Esophagus (tissue), 2 donors: ENCODE measurements at regions not wholly inside any gene's neighbourhood (a gene's known extent, or its start where the extent isn't known, plus 50 kb on each side); places are given as distances from the start of the nearest gene placed in this dataset.

Experiments used
- H3K27ac ChIP-seq, 2 donors: one replicate each; pipeline ENCODE4 v1.5.1; 2013; ENCODE audit warnings: low read depth in 2 of 2, mild to moderate bottlenecking in 2 of 2, inconsistent platforms in 1 of 2, low read length in 1 of 2, moderate library complexity in 1 of 2
- H3K27me3 ChIP-seq, 2 donors: one replicate each; pipeline ENCODE4 v1.6.1; 2013; ENCODE audit warnings: low read length in 2 of 2, control low read depth in 1 of 2, mild to moderate bottlenecking in 1 of 2; ENCODE audit not compliant: insufficient read depth in 2 of 2, control insufficient read depth in 1 of 2
- H3K36me3 ChIP-seq, 2 donors: one replicate each; pipeline ENCODE4 v1.6.1; 2013; ENCODE audit warnings: low read length in 1 of 2; ENCODE audit not compliant: control insufficient read depth in 2 of 2, insufficient read depth in 2 of 2
- H3K4me1 ChIP-seq, 2 donors: one replicate each; pipeline ENCODE4 v1.6.1; 2013; ENCODE audit warnings: low read length in 1 of 2; ENCODE audit not compliant: control insufficient read depth in 2 of 2, insufficient read depth in 2 of 2
- H3K4me3 ChIP-seq, 2 donors: one replicate each; pipeline ENCODE4 v1.5.1; 2013; ENCODE audit warnings: low read length in 2 of 2, mild to moderate bottlenecking in 2 of 2, low read depth in 1 of 2, moderate library complexity in 1 of 2
- H3K9me3 ChIP-seq, 2 donors: one replicate each; pipeline ENCODE4 v1.6.1; 2013; ENCODE audit warnings: mild to moderate bottlenecking in 2 of 2, low read depth in 1 of 2, low read length in 1 of 2, moderate library complexity in 1 of 2; ENCODE audit not compliant: control insufficient read depth in 2 of 2, insufficient read depth in 1 of 2
- WGBS, 2 donors: extraction: QIAGEN DNeasy Blood & Tissue Kit; methylation state at CpG; one replicate each; pipeline ENCODE4 v1.1.7; 2013; 5-methylcytosine and 5-hydroxymethylcytosine counted together
- donor health status: healthy with polysubstance abuse.
- donor health status: Bipolar disorder and iron deficiency.

DNA sequence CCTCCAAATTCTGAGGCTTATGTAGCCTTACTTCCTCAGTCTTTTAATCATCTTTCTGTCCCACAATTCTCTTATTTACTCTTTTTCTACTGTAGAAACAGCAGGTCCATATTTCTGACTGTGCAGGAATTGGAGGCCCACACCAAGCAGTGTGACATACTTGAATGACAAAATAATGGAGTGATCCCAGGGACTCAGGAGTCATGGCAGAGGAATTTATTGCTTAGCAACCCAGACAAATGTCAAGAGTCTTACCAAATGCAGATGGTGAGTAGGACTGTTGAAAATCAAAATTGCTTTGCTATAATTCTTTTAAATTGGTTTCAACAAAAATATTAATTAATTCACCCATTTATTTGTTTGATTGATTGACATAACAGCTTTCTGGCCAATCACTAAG, 59.9 kb downstream of the HTR1B start:
- H3K4me1 ChIP-seq: no peaks in the 10 kb centered on the region
- H3K4me3 ChIP-seq: no peak overlapping the region
- no peaks in the 10 kb centered on the region for H3K36me3 ChIP-seq
- no peak overlapping the region for H3K27ac ChIP-seq
- H3K27me3 ChIP-seq: no peaks in the 10 kb centered on the region
- no peaks in the 10 kb centered on the region for H3K9me3 ChIP-seq

DNA sequence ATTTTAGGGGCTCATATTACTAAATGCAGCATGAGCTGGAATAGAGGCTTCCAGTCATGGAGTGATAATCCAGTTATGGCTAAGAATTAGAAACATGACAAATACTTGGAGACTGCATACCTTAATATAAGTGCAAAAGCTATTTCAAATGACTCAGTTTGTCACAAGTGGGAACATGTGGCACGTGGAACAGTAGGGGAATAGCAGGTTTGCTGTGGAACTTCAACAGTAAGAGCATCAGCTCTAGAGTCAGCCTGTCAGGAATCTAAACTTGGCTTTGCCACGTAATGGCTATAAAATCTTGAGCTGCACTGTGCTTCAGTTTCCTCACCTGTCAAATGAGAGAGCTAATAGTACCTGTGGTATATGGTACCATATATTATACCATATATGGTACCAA, 62.1 kb downstream of the HTR1B start:
- Histone ChIP-seq H3K9me3 (no peaks in the 10 kb centered on the region), H3K27me3 (no peaks in the 10 kb centered on the region), H3K36me3 (no peaks in the 10 kb centered on the region), H3K4me3 (no peak overlapping the region), H3K4me1 (no peaks in the 10 kb centered on the region), H3K27ac (no peak overlapping the region)
- WGBS, 2 donors: 72 to 80% methylated on average over 2 of the region's 2 CpGs

DNA sequence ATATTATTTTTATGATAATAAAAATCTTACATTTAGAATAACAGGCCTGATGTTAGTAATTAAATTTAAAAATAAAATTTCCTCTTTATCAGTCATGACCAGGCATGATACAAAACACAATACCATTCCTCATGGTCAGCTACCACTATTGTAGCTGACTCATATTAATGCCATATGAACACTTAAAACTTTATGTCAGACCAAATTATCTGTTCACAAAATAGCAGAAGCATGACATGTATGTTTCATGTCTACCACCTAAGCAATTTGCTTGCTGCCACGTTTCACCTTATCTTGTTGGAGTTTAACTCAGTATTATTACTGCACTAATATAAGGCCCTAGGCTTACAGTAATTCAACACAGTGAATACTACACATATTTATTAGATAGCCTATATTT, 65.7 kb downstream of the HTR1B start:
- H3K4me1 ChIP-seq: no peaks in the 10 kb centered on the region
- WGBS, 2 donors: 63 to 71% methylated on average over 1 of the region's 1 CpG
- H3K27ac ChIP-seq: no peak overlapping the region
- H3K36me3 ChIP-seq: no peaks in the 10 kb centered on the region
- H3K27me3 ChIP-seq: no peaks in the 10 kb centered on the region
- H3K9me3 ChIP-seq: no peaks in the 10 kb centered on the region
- H3K4me3 ChIP-seq: no peak overlapping the region

DNA sequence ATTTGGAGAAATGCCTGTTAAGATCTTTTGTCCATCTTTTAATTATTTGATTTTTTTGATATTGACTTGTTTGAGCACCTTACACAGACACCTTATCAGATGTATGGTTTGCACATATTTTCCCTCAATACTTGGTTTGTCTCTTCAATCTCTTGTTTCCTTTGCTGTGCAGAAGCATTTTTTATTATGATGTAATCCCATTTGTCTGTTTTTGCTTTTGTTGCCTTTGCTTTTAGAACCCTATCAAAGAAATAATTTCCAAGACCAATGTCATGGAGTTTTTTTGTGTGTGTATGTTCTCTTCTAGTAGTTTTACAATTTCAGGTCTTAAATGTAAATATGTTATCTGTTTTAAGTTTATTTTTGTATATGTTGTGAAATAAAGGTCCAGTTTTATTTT, 73.9 kb downstream of the HTR1B start:
- no peaks in the 10 kb centered on the region for H3K36me3 ChIP-seq
- no peak overlapping the region for H3K4me3 ChIP-seq
- no peaks in the 10 kb centered on the region for H3K9me3 ChIP-seq
- H3K27me3 ChIP-seq: no peaks in the 10 kb centered on the region
- no peak overlapping the region for H3K27ac ChIP-seq
- no peaks in the 10 kb centered on the region for H3K4me1 ChIP-seq

DNA sequence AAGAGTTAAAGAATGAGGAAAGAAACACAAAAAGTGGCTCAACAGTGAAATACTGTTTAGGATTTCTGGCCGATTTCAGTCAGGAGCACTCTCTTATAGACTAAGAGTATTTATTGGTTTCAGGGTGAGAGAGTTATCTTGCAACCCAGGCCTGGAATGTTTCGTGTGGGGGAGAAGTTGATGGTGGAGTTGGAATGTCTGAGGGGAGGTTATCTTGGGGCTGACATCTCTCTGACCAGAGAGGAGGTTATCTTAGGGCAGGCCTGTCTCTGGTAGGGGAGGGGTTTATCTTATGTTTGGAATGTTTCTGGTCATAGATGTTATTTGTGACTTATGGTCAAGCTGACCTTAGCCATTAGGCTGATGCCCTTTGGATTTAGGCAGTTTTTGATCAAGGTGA, 80.3 kb downstream of the HTR1B start:
- no peak overlapping the region for H3K27ac ChIP-seq
- H3K9me3 ChIP-seq: no peaks in the 10 kb centered on the region
- no peaks in the 10 kb centered on the region for H3K36me3 ChIP-seq
- no peak overlapping the region for H3K4me3 ChIP-seq
- WGBS, 2 donors: 50 to 54% methylated on average over 2 of the region's 2 CpGs
- H3K4me1 ChIP-seq: no peaks in the 10 kb centered on the region
- H3K27me3 ChIP-seq: no peaks in the 10 kb centered on the region

DNA sequence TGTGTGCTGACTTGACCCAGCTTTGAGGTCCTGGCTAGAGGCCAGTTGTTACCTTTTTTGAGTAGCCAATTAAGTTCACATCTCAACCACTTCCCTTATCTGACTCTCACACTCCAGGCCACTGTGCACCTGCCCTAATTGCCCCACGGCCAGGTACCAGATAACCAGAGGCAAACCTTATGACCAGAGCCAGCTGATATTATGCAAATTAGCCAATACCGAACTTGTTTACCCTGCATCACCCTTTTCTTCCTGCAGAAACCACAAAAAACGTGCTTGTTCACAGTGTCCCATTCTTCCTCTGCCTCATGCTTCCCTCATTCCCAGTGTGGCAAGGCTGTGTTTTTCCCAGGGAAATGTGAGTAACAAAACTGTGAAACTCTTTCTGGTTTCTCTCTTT, 89.3 kb downstream of the HTR1B start:
- no peaks in the 10 kb centered on the region for H3K36me3 ChIP-seq
- H3K4me3 ChIP-seq: no peak overlapping the region
- no peaks in the 10 kb centered on the region for H3K27me3 ChIP-seq
- H3K27ac ChIP-seq: no peak overlapping the region
- WGBS, 2 donors: 33 to 49% methylated on average over 3 of the region's 3 CpGs
- no peaks in the 10 kb centered on the region for H3K4me1 ChIP-seq
- no peaks in the 10 kb centered on the region for H3K9me3 ChIP-seq

DNA sequence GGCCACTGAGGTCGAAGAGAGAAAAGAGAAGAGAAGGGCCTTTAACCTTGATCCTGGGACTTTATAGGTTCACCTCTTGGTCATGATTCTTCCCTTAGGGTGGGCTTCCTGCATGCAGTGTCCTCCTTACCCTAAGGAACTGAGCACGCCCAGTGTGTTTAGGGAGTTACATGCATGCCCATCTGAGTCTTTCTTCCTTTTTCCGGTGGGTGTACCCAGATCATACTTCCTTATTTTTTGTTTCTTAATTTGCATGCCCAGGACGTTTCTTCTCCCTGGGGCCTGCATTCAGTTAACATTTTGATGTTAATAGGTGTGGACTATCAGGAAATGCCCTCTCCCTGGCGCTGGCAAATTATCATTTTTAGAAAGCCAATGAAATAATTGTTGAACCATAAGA, 91.5 kb downstream of the HTR1B start:
- no peaks in the 10 kb centered on the region for H3K27me3 ChIP-seq
- H3K4me1 ChIP-seq: no peaks in the 10 kb centered on the region
- H3K9me3 ChIP-seq: no peaks in the 10 kb centered on the region
- WGBS, 2 donors: 64 to 70% methylated on average over 5 of the region's 5 CpGs
- H3K27ac ChIP-seq: no peak overlapping the region
- no peaks in the 10 kb centered on the region for H3K36me3 ChIP-seq
- no peak overlapping the region for H3K4me3 ChIP-seq

DNA sequence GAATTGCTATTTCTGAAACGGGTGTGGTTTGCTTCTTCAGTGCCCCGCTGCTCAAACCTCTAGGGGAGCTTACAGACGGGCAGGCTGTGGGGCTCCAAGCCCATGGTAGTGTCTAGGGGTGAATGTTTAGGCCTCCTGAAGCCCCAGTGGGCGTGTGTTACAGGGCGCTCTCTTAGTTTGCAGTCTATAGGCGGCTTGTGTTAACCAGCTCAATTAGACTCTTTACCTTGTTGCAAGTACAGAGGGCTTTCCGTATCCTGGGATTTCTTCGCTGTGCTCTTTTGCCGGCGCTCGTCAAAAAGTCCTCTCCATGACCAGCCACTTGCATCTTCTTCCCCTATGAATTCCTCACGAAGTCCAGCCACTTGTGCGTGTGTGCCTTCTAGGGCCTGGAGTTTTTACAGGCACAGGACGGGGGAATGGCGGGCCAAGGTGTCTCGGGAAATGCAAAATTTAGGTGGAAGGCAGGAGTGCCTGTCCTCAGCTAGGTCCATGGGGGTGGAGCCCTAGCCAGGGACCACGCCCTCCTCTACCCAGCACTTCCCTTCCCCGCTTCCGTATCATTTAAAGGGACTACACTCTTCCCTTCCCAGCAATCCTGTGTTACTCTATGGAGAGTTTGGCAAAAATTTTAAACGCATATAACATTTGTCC, 94.5 kb downstream of the HTR1B start:
- H3K4me3 ChIP-seq: peak overlapping the region; percentile 51 to 73
- 39 to 40% methylated on average over 20 of the region's 20 CpGs for WGBS, 2 donors
- peak overlapping the region in 1 of 2 donors; percentile 21 for H3K27ac ChIP-seq
- H3K36me3 ChIP-seq: no peaks in the 10 kb centered on the region
- no peaks in the 10 kb centered on the region for H3K9me3 ChIP-seq
- H3K4me1 ChIP-seq: no peaks in the 10 kb centered on the region
- no peaks in the 10 kb centered on the region for H3K27me3 ChIP-seq

DNA sequence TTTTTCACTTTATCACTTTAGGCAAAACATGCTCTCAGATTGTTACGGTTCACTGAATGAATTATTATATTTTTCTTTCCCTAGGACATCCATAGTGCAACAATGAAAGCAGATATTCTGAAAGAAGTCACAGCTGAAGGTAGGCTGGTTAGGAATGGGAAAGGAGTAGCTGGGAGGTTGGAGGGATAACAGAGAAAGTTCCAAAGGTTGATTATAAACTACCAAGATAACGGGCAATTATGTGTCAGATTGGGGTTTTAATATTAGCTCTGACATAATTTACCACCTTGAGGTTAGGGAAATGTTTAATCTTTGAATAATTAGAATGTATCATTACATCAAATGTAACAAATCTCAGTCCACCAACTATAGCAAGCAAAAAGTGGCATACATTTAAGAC, 96.5 kb downstream of the HTR1B start:
- Histone ChIP-seq H3K36me3 (no peaks in the 10 kb centered on the region), H3K27ac (no peak overlapping the region), H3K27me3 (no peaks in the 10 kb centered on the region), H3K9me3 (no peaks in the 10 kb centered on the region), H3K4me3 (no peak overlapping the region), H3K4me1 (no peaks in the 10 kb centered on the region)
- WGBS, 2 donors: 64 to 83% methylated on average over 2 of the region's 2 CpGs

DNA sequence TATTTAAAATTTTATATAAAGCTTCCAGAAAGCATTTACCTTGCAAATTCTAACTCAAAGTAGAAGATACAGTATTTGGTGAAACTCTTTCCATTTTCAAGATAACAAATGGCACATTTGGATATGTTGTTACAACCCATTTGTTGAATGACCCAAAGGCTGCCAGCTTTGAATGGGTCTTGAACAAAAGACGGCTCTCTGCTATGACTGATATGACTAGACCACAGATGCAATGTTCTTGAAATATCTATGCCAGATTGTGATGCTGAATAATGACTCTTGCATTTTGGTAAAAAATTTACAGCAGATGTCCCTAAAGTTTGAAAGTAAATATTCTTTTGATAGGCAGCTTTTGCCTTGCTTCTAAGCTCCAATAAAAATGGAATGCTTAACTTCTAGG, 99.6 kb downstream of the HTR1B start:
- no peaks in the 10 kb centered on the region for H3K27me3 ChIP-seq
- WGBS, 2 donors: 83 to 91% methylated on average over 1 of the region's 1 CpG
- no peak overlapping the region for H3K27ac ChIP-seq
- no peaks in the 10 kb centered on the region for H3K4me1 ChIP-seq
- no peak overlapping the region for H3K4me3 ChIP-seq
- H3K36me3 ChIP-seq: no peaks in the 10 kb centered on the region
- no peaks in the 10 kb centered on the region for H3K9me3 ChIP-seq
